ENCODE measurements at regions not wholly inside any gene's neighbourhood (a gene's known extent, or its start where the extent isn't known, plus 50 kb on each side); places are given as distances from the start of the nearest gene placed in this dataset.

GRCh38 chr1:217032715-217033367 lies 309.6 kb upstream of the ESRRG start:
- no peak for DNase-seq

DNA sequence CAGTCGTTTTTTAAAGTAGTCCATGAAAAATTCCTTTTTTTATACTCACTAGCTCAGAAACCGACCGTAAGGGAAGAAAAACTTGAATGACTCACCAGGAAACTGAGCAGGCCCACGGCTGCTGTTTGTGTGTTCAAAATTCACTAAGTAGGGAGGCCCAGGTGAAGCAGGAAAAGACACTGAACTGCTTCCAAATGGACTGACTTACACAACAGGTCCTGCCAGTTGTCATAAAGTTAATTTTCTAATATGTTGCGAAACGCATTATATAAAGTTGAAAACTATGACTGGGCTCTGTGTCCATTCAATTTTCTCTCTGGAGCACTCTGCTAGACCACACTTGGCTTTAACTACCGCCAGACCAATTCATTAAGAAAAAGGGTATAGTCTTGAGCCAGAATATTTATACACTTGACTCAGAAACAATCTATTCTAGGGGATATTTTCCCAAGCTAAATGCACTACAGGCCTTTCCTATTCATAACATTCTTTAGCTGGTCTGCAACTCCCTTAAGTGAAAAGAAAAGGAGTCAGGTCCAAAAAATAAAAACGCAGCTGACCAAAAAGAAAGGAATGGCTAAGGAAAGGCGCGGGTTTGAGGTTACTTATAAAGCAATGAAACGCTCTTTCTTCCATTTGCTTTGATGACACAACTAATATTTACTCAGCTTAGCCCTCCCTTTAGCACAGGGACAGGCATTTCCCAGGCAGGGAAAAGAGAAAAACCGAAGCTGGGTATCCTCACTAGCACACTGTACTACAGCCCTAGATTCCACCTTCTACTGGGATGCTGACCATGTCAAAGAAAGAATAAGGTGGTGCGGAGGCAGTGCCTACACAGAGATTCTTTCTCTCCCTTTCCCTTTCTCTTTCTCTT lies 306.3 kb upstream of the ESRRG start:
- peak; percentile 76 for DNase-seq

- DNase-seq: no peak
Measured at GRCh38 chr1:217027403-217028080, 304.3 kb upstream of the ESRRG start.

DNA sequence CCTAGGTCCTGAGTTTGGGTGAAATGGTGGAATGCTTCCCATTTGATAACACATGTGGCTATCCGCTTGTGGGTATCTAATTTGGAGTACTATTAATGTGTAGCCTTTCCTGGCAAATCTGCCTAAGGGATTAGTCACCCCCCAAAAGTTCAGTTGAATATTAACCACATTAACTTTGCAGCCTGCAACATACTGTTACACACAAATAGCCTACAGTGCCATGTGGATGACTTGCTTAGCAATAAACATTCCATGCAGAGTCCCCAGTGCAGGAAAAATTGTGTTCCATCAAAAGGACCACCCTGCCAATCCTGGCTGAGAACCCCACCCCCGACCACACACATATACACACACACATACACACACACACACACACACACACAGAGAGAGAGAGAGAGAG lies 303.3 kb upstream of the ESRRG start:
- DNase-seq: no peak

DNA sequence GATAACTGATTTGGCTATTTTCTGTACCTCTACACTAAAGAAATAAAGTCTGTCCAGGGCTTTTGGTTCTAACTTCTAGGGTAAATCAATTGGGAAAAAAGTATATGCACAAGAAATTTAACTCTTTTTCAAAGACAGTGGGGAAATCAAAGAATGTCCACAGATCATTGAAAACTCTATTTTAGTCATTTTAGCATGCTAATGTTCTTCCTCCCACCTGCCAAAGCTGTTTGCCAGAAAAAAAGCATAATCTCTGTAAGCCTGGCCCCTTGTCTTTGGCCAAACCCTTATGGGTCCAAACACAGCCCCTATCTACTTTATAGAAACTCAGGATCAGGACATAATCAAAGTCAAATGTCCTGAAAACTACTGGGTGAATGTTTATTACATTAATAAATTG lies 302.2 kb upstream of the ESRRG start:
- DNase-seq: no peak

- no peak for DNase-seq
Measured at GRCh38 chr1:217024911-217025310, 301.7 kb upstream of the ESRRG start.

DNA sequence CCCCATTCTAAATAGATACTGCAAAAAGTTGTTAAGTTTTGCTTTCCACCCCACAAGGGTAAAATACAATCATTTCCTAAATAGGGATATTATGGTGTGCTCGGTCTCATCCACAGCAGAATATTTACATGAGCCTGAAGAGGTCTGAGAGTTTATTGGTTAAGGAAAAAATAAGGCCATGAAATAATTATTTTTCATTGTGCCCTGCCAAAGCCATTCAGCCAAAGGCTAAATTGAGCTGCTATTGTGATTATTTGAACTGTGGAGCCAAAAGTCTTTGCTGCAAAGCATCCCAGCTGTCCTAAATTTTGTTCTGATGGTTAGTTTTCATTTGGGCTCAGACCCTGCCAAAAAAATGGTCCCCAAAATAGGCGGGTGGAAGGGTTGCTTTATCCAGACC lies 298.7 kb upstream of the ESRRG start:
- no peak for DNase-seq

- no peak for DNase-seq
Measured at GRCh38 chr1:217021400-217021799, 298.2 kb upstream of the ESRRG start.

DNA sequence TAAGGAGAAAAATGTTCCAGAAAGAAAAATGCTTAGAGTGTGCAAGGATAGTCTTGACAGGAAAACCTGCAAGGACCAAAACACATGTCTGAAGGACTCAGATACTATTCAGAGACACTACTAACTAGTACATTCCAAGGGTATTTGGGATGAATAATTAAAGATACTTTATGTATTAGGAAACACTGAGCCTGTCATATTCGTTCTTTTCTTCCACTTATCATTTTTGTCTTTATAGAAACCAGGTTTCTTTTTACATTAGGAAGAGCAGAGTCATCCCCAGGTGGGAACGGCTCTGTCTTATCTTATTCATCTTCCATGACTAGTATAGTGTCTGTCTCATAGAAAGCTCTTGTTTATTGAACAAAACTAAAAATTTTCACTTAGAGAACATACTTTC lies 296.2 kb upstream of the ESRRG start:
- DNase-seq: no peak

- no peak for DNase-seq
Measured at GRCh38 chr1:217018648-217019047, 295.4 kb upstream of the ESRRG start.

GRCh38 chr1:217017165-217017564 lies 293.9 kb upstream of the ESRRG start:
- DNase-seq: no peak

GRCh38 chr1:217014066-217014465 lies 290.8 kb upstream of the ESRRG start:
- DNase-seq: no peak

DNA sequence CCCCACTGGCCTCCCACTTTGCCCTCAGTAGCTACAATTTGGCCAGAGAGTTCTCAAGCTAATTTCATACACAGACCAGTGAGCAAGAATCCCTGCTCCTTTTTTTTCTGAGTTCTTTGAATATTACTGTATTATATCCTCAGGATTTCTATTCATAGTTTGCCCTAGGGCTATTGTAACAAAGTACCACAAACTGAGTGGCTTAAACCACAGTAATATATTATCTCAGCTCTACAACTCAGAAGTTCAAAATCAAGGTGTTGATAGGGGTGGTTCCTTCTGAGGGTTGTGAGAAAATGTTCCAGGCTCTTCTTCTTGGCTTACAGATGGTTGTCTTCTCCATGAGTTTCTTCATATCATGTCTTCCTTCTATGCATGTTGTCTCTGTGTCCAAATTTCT lies 289.4 kb upstream of the ESRRG start:
- DNase-seq: no peak

- DNase-seq: no peak
Measured at GRCh38 chr1:217011097-217011496, 287.9 kb upstream of the ESRRG start.

- no peak for DNase-seq
Measured at GRCh38 chr1:217010253-217010652, 287.0 kb upstream of the ESRRG start.

GRCh38 chr1:217009376-217009775 lies 286.1 kb upstream of the ESRRG start:
- no peak for DNase-seq

DNA sequence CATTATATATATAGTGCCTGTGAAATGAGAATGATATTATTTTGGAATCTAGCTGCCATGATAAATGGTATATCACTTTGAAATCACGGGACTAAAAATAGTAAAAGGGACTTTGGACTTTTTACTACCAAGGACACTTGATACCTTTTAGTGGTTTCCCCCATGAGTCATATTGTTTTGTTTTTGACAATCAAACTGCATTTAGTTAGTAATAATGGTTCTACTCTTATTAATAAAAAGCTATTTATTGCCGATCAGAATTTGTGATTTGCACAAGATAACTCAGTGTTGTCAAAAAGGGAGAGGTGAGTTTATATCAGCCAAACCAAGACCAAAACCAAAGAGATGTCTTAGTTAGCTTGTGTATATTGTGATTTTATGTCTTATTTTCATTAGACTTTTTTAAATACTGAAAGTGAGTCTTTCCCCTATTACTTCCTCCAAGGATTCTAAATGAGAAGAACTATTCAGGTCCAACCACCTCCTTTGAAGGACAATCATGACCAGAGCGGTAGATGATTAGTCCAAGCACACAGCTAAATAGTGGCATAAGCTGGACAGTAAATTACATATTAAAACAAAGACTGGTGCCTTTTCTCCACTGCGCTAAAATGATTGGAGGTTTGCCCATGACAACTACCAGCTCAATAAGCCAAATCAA lies 281.7 kb upstream of the ESRRG start:
- DNase-seq: no peak

DNA sequence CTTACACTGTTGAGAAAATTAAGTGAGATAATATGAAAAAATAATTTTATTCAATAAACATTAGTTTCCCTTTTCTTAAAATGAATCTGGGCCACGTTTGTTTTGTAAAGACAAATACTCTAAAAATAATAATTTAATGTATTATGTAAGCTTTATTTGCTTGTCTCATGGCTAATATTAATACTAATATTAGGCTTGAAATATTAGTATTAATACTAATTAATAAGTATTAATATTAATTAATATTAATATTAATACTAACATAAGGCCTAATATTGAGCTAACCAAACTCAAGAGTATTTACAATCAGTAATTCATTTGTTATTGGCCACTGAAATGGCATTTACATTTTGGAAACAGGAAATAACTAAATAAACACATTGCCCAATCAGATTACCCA lies 280.1 kb upstream of the ESRRG start:
- no peak for DNase-seq

GRCh38 chr1:216997831-216998230 lies 274.6 kb upstream of the ESRRG start:
- no peak for DNase-seq

- DNase-seq: no peak
Measured at GRCh38 chr1:216997069-216997468, 273.8 kb upstream of the ESRRG start.

- DNase-seq: no peak
Measured at GRCh38 chr1:216984536-216984935, 261.3 kb upstream of the ESRRG start.

DNA sequence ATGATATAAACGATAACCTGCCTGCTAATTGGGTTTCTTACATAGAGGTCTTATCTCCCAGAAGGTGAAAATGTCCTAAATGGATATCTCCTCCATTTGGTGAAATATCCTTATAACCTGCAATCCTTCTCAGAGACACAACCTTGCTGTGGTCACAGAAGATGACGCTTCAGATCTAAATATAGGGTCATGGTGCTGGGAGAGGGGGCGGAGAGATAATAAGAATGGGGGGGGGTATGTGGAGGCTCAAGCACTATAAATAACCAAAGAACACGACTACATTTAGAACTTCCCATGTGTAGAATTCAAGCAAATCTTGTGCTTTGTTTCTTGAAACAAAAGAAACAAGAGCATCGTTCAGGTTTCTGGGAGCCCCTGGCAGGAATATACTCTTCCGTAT lies 260.6 kb upstream of the ESRRG start:
- DNase-seq: no peak

- DNase-seq: no peak
Measured at GRCh38 chr1:216961516-216961915, 238.3 kb upstream of the ESRRG start.
